ENCODE measurements at regions not wholly inside any gene's neighbourhood (a gene's known extent, or its start where the extent isn't known, plus 50 kb on each side); places are given as distances from the start of the nearest gene placed in this dataset.

- intact Hi-C loops (cut with DNase I), result no loop called here
- Histone ChIP-seq H3K4me3 (no peak overlapping the region), H3K27ac (no peak overlapping the region), H3K27me3 (no peaks in the 10 kb centered on the region), H3K9me3 (no peaks in the 10 kb centered on the region), H3K36me3 (no peaks in the 10 kb centered on the region), H3K4me1 (no peaks in the 10 kb centered on the region)
- TF ChIP-seq CTCF (IDR thresholded peaks at IDR 0.05), result no peak
- DNase-seq (ENCODE audit: low spot score in 2 of 2), result no peak
These were observed 223.1 kb downstream of the GPR37 start for GRCh38 chr7:124542476-124542875.

DNA sequence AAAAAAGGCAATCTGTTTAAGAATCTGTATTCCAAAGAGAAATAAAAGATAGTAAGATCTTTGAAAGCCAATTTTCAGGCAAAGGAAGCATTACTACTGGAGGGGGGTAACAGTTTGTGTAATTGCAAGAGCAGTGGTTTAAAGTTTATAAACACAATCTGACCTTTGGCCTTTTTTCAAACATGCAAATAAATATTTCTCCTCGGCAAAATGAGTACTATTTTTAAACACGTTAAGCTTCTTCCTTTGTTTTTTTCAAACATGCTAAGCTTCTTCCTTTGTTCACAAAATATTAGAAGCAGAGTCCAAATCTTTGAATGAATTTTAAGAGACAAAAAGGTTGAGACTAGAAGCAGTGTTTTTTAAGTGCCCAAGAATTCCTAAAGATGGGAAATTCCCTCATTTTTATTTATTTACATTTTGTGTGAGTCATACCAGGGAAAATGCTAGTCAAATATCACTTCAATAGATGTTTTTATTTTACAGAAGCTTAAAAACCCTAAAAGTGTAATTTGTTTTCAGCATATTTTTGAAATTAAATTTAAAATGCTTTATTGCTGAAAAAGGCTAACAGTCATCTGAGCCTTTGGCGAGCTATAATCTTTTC lies 229.3 kb downstream of the GPR37 start:
- no peak for TF ChIP-seq CTCF (IDR thresholded peaks at IDR 0.05)
- Histone ChIP-seq H3K4me3 (no peak overlapping the region), H3K27me3 (no peaks in the 10 kb centered on the region), H3K9me3 (no peaks in the 10 kb centered on the region), H3K4me1 (no peaks in the 10 kb centered on the region), H3K27ac (no peak overlapping the region), H3K36me3 (no peaks in the 10 kb centered on the region)
- intact Hi-C loops (cut with DNase I), result no loop called here
- DNase-seq (ENCODE audit: low spot score in 2 of 2), result no peak

GRCh38 chr7:124532166-124532565 lies 233.4 kb downstream of the GPR37 start:
- Histone ChIP-seq H3K4me3 (no peak overlapping the region), H3K4me1 (no peaks in the 10 kb centered on the region), H3K27ac (no peak overlapping the region), H3K27me3 (no peaks in the 10 kb centered on the region), H3K36me3 (no peaks in the 10 kb centered on the region), H3K9me3 (no peaks in the 10 kb centered on the region)
- intact Hi-C loops (cut with DNase I), result no loop called here
- DNase-seq (ENCODE audit: low spot score in 2 of 2), result no peak
- no peak for TF ChIP-seq CTCF (IDR thresholded peaks at IDR 0.05)

- DNase-seq (ENCODE audit: low spot score in 2 of 2), result no peak
- H3K27me3 ChIP-seq, result no peaks in the 10 kb centered on the region
- no peaks in the 10 kb centered on the region for H3K9me3 ChIP-seq
- H3K4me1 ChIP-seq, result no peaks in the 10 kb centered on the region
- TF ChIP-seq CTCF (IDR thresholded peaks at IDR 0.05), result no peak
- H3K4me3 ChIP-seq, result no peak overlapping the region
- H3K27ac ChIP-seq, result no peak overlapping the region
- intact Hi-C loops (cut with DNase I), result no loop called here
- no peaks in the 10 kb centered on the region for H3K36me3 ChIP-seq
These were observed 248.7 kb downstream of the GPR37 start for GRCh38 chr7:124516911-124517310.

DNA sequence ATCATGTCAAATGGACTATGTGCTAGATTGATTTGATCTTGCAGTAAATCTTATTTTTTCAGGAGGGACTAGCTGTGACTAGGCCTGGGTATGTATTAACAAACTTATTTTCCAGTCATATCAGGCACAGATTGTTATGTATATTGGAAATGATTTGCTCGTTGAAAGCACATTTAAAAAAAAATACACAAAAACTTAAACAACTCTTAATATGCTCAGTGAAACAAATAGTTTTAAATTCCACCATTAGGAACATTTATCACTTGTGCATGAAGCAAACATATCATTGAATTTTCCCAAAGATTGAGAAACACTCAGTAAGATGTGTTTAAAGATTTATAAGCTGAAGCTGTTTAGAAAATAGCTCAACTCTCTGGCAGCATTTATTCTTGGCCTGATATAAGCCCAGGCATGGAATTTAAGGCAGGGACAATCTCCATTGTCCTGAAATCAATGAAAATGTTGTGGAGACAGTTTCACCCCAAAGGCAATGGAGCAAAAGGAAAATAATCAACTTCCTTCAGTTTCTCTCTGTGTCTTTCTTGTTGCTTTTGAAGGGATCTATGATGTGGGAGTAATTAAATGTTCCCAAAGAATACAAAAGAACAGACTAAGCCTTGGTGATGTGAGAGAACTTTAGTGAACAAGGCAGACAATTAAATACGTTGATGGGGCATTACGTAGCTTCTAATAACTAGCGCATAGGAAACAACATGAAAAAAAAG lies 250.3 kb downstream of the GPR37 start:
- intact Hi-C loops (cut with DNase I), result no loop called here
- no peak for TF ChIP-seq CTCF (IDR thresholded peaks at IDR 0.05)
- Histone ChIP-seq H3K4me1 (no peaks in the 10 kb centered on the region), H3K27me3 (no peaks in the 10 kb centered on the region), H3K4me3 (no peak overlapping the region), H3K36me3 (no peaks in the 10 kb centered on the region), H3K9me3 (no peaks in the 10 kb centered on the region), H3K27ac (no peak overlapping the region)
- no peak for DNase-seq (ENCODE audit: low spot score in 2 of 2)
